DMS153 treated with DMSO at 0.1 percent for 48 hours (cell line): ENCODE measurements at regions not wholly inside any gene's neighbourhood (a gene's known extent, or its start where the extent isn't known, plus 50 kb on each side); places are given as distances from the start of the nearest gene placed in this dataset.

ENCODE experiments used
- DNase-seq: peaks from one replicate; lab custom pipeline; 2025; ENCODE audit not compliant: unreplicated experiment; lab: John Stamatoyannopoulos, UW

- DNase-seq = no peak
These were observed 86.4 kb upstream of the FN1 start for GRCh38 chr2:215522237-215522636.

GRCh38 chr2:215521031-215521430, 85.2 kb upstream of the FN1 start:
- no peak for DNase-seq

- DNase-seq = no peak
These were observed 81.5 kb upstream of the FN1 start for GRCh38 chr2:215517391-215517790.

GRCh38 chr2:215514516-215514915, 78.6 kb upstream of the FN1 start:
- no peak for DNase-seq

GRCh38 chr2:215511454-215512346, 75.8 kb upstream of the FN1 start:
- no peak for DNase-seq

GRCh38 chr2:215507836-215508235, 72.0 kb upstream of the FN1 start:
- no peak for DNase-seq

- no peak for DNase-seq
These were observed 71.3 kb upstream of the FN1 start for GRCh38 chr2:215507136-215507535.

- no peak for DNase-seq
These were observed 70.7 kb upstream of the FN1 start for GRCh38 chr2:215506604-215506990.

- no peak for DNase-seq
These were observed 69.3 kb upstream of the FN1 start for GRCh38 chr2:215505044-215505786.

- no peak for DNase-seq
These were observed 68.7 kb upstream of the FN1 start for GRCh38 chr2:215504547-215504946.

- no peak for DNase-seq
These were observed 67.5 kb upstream of the FN1 start for GRCh38 chr2:215503381-215503780.

GRCh38 chr2:215500466-215500865, 64.6 kb upstream of the FN1 start:
- no peak for DNase-seq

- no peak for DNase-seq
These were observed 63.5 kb upstream of the FN1 start for GRCh38 chr2:215499331-215499730.

- no peak for DNase-seq
These were observed 62.6 kb upstream of the FN1 start for GRCh38 chr2:215498431-215498830.

GRCh38 chr2:215493376-215493775, 57.5 kb upstream of the FN1 start:
- no peak for DNase-seq

GRCh38 chr2:215489288-215489848, 53.5 kb upstream of the FN1 start:
- no peak for DNase-seq

- no peak for DNase-seq
These were observed 51.1 kb upstream of the FN1 start for GRCh38 chr2:215487002-215487372.

GRCh38 chr2:215486291-215487001, 50.6 kb upstream of the FN1 start:
- no peak for DNase-seq
